ENCODE measurements at regions not wholly inside any gene's neighbourhood (a gene's known extent, or its start where the extent isn't known, plus 50 kb on each side); places are given as distances from the start of the nearest gene placed in this dataset.

DNA sequence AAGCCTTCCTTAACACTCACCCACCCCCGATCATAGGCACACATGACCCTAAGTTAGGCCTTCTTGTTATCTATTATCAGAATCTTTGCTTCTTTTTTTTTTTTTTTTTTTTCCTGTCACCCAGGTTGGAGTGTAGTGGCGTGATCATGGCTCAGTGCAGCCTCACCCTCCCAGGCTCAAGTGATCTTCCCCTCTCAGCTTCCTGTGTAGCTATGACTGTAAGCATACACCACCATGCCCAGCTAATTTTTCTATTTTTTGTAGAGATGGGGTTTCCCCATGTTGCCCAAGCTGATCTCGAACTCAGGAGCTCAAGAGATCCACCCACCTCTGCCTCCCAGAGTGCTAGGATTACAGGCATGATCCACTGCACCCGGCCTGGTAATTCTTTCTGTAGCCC is 328.7 kb downstream of the NR4A2 start:
- TF ChIP-seq, protein P1, sequence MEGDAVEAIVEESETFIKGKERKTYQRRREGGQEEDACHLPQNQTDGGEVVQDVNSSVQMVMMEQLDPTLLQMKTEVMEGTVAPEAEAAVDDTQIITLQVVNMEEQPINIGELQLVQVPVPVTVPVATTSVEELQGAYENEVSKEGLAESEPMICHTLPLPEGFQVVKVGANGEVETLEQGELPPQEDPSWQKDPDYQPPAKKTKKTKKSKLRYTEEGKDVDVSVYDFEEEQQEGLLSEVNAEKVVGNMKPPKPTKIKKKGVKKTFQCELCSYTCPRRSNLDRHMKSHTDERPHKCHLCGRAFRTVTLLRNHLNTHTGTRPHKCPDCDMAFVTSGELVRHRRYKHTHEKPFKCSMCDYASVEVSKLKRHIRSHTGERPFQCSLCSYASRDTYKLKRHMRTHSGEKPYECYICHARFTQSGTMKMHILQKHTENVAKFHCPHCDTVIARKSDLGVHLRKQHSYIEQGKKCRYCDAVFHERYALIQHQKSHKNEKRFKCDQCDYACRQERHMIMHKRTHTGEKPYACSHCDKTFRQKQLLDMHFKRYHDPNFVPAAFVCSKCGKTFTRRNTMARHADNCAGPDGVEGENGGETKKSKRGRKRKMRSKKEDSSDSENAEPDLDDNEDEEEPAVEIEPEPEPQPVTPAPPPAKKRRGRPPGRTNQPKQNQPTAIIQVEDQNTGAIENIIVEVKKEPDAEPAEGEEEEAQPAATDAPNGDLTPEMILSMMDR (IDR thresholded peaks at IDR 0.05; ENCODE audit: borderline replicate concordance) = no peak
- intact Hi-C loops (cut with micrococcal nuclease) = no loop called here
- no peak overlapping the region for H3K4me3 ChIP-seq
- DNase-seq = no peak
- no peaks in the 10 kb centered on the region for H3K4me1 ChIP-seq
- no peaks in the 10 kb centered on the region for H3K9me3 ChIP-seq (replicated peaks)
- no peaks in the 10 kb centered on the region for H3K36me3 ChIP-seq
- H3K27me3 ChIP-seq (ENCODE audit: low read depth) = no peaks in the 10 kb centered on the region
- H3K27ac ChIP-seq (replicated peaks) = no peak overlapping the region

GRCh38 chr2:156001851-156002250 is 330.7 kb downstream of the NR4A2 start:
- intact Hi-C loops (cut with micrococcal nuclease) = no loop called here
- Histone ChIP-seq H3K9me3 (replicated peaks) (no peaks in the 10 kb centered on the region), H3K27me3 (ENCODE audit: low read depth) (no peaks in the 10 kb centered on the region), H3K27ac (replicated peaks) (no peak overlapping the region), H3K36me3 (no peaks in the 10 kb centered on the region), H3K4me3 (no peak overlapping the region), H3K4me1 (no peaks in the 10 kb centered on the region)
- TF ChIP-seq, protein P1 (IDR thresholded peaks at IDR 0.05; ENCODE audit: borderline replicate concordance) = no peak
- no peak for DNase-seq

GRCh38 chr2:155997538-155997937 is 335.0 kb downstream of the NR4A2 start:
- no peaks in the 10 kb centered on the region for H3K4me1 ChIP-seq
- H3K27ac ChIP-seq (replicated peaks) = no peak overlapping the region
- H3K9me3 ChIP-seq (replicated peaks) = no peaks in the 10 kb centered on the region
- no peak for DNase-seq
- TF ChIP-seq, protein P1 (IDR thresholded peaks at IDR 0.05; ENCODE audit: borderline replicate concordance) = no peak
- no peaks in the 10 kb centered on the region for H3K36me3 ChIP-seq
- intact Hi-C loops (cut with micrococcal nuclease) = no loop called here
- no peak overlapping the region for H3K4me3 ChIP-seq
- H3K27me3 ChIP-seq (ENCODE audit: low read depth) = no peaks in the 10 kb centered on the region

- no peaks in the 10 kb centered on the region for H3K27me3 ChIP-seq (ENCODE audit: low read depth)
- intact Hi-C loops (cut with micrococcal nuclease) = no loop called here
- DNase-seq = no peak
- no peak overlapping the region for H3K4me3 ChIP-seq
- H3K9me3 ChIP-seq (replicated peaks) = no peaks in the 10 kb centered on the region
- no peak overlapping the region for H3K27ac ChIP-seq (replicated peaks)
- H3K36me3 ChIP-seq = no peaks in the 10 kb centered on the region
- H3K4me1 ChIP-seq = no peaks in the 10 kb centered on the region
- TF ChIP-seq, protein P1 (IDR thresholded peaks at IDR 0.05; ENCODE audit: borderline replicate concordance) = no peak
Observed at GRCh38 chr2:155994315-155994714, 338.2 kb downstream of the NR4A2 start.

GRCh38 chr2:155983845-155984244 is 348.7 kb downstream of the NR4A2 start:
- DNase-seq = no peak

More at GRCh38 chr2:155983845-155984244, 348.7 kb downstream of the NR4A2 start:
- TF ChIP-seq, protein P1 (IDR thresholded peaks at IDR 0.05; ENCODE audit: borderline replicate concordance) = no peak
- Histone ChIP-seq H3K27ac (replicated peaks) (no peak overlapping the region), H3K4me3 (no peak overlapping the region), H3K36me3 (no peaks in the 10 kb centered on the region), H3K27me3 (ENCODE audit: low read depth) (no peaks in the 10 kb centered on the region), H3K4me1 (no peaks in the 10 kb centered on the region), H3K9me3 (replicated peaks) (no peaks in the 10 kb centered on the region)
- intact Hi-C loops (cut with micrococcal nuclease) = no loop called here

All from left ventricle myocardium inferior (tissue), 1 donor.